ENCODE measurements at regions not wholly inside any gene's neighbourhood (a gene's known extent, or its start where the extent isn't known, plus 50 kb on each side); places are given as distances from the start of the nearest gene placed in this dataset.

DNA sequence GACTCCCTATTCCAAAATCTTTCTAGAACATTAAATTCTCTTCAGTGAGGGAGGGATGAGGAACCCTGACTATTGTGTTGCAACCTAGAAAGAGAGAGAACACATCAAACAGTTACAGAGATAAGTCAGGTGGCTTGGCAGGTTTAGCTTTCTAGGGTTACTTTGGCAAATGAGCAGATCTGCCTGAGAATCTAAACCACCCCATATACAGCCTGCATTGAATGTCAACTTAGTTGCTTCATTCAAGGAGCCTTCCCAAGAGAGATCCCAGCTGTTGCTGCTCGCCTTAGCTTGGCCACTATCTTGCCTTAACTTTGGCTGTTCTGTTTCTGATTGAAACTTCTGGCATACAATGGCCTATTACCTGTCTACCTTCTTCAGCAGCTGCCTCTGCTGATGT, 74.7 kb upstream of the TCF21 start:
- no peak overlapping the region for H3K4me3 ChIP-seq (ENCODE audit: low read length)
- H3K36me3 ChIP-seq (ENCODE audit: insufficient read depth, low read length) = no peaks in the 10 kb centered on the region
- no peaks in the 10 kb centered on the region for H4K20me1 ChIP-seq (ENCODE audit: insufficient read depth)
- TF ChIP-seq, protein P1, sequence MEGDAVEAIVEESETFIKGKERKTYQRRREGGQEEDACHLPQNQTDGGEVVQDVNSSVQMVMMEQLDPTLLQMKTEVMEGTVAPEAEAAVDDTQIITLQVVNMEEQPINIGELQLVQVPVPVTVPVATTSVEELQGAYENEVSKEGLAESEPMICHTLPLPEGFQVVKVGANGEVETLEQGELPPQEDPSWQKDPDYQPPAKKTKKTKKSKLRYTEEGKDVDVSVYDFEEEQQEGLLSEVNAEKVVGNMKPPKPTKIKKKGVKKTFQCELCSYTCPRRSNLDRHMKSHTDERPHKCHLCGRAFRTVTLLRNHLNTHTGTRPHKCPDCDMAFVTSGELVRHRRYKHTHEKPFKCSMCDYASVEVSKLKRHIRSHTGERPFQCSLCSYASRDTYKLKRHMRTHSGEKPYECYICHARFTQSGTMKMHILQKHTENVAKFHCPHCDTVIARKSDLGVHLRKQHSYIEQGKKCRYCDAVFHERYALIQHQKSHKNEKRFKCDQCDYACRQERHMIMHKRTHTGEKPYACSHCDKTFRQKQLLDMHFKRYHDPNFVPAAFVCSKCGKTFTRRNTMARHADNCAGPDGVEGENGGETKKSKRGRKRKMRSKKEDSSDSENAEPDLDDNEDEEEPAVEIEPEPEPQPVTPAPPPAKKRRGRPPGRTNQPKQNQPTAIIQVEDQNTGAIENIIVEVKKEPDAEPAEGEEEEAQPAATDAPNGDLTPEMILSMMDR (IDR thresholded peaks at IDR 0.05; ENCODE audit: poor library complexity, severe bottlenecking) = no peak
- no peak for TF ChIP-seq RAD21 (conservative IDR thresholded peaks at IDR 0.05)
- no peak for TF ChIP-seq TAF1 (IDR thresholded peaks at IDR 0.05; ENCODE audit: low read depth)
- TF ChIP-seq MXI1 (conservative IDR thresholded peaks at IDR 0.05; ENCODE audit: poor library complexity, severe bottlenecking) = no peak
- no peak for TF ChIP-seq EZH2 (IDR thresholded peaks at IDR 0.05; ENCODE audit: borderline replicate concordance, insufficient read depth, low read length, poor library complexity, severe bottlenecking)
- TF ChIP-seq POLR2AphosphoS5 (IDR thresholded peaks at IDR 0.05) = no peak
- TF ChIP-seq SMC3 (conservative IDR thresholded peaks at IDR 0.05; ENCODE audit: poor library complexity) = no peak
- TF ChIP-seq, protein P2, sequence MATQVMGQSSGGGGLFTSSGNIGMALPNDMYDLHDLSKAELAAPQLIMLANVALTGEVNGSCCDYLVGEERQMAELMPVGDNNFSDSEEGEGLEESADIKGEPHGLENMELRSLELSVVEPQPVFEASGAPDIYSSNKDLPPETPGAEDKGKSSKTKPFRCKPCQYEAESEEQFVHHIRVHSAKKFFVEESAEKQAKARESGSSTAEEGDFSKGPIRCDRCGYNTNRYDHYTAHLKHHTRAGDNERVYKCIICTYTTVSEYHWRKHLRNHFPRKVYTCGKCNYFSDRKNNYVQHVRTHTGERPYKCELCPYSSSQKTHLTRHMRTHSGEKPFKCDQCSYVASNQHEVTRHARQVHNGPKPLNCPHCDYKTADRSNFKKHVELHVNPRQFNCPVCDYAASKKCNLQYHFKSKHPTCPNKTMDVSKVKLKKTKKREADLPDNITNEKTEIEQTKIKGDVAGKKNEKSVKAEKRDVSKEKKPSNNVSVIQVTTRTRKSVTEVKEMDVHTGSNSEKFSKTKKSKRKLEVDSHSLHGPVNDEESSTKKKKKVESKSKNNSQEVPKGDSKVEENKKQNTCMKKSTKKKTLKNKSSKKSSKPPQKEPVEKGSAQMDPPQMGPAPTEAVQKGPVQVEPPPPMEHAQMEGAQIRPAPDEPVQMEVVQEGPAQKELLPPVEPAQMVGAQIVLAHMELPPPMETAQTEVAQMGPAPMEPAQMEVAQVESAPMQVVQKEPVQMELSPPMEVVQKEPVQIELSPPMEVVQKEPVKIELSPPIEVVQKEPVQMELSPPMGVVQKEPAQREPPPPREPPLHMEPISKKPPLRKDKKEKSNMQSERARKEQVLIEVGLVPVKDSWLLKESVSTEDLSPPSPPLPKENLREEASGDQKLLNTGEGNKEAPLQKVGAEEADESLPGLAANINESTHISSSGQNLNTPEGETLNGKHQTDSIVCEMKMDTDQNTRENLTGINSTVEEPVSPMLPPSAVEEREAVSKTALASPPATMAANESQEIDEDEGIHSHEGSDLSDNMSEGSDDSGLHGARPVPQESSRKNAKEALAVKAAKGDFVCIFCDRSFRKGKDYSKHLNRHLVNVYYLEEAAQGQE (IDR thresholded peaks at IDR 0.05; ENCODE audit: borderline replicate concordance) = no peak
- TF ChIP-seq EP300 (conservative IDR thresholded peaks at IDR 0.05; ENCODE audit: poor library complexity, severe bottlenecking) = no peak
- no peaks in the 10 kb centered on the region for H3K79me2 ChIP-seq (replicated peaks; ENCODE audit: insufficient read depth, low read length)
- no peaks in the 10 kb centered on the region for H3K27me3 ChIP-seq (ENCODE audit: insufficient read depth, low read depth, low read length)
- H3K9ac ChIP-seq (ENCODE audit: low read length) = no peak overlapping the region
- no peaks in the 10 kb centered on the region for H3K9me3 ChIP-seq (ENCODE audit: low read length)
- H3F3A ChIP-seq (ENCODE audit: insufficient read depth, low read length, poor library complexity, severe bottlenecking) = no peaks in the 10 kb centered on the region
- no peaks in the 10 kb centered on the region for H3K9me2 ChIP-seq (ENCODE audit: insufficient read depth, low read length)
- H2AFZ ChIP-seq (ENCODE audit: low read depth, low read length) = no peak overlapping the region
- no peak overlapping the region for H3K27ac ChIP-seq (ENCODE audit: low read length)
- no peak overlapping the region for H3K4me2 ChIP-seq (ENCODE audit: low read length)

DNA sequence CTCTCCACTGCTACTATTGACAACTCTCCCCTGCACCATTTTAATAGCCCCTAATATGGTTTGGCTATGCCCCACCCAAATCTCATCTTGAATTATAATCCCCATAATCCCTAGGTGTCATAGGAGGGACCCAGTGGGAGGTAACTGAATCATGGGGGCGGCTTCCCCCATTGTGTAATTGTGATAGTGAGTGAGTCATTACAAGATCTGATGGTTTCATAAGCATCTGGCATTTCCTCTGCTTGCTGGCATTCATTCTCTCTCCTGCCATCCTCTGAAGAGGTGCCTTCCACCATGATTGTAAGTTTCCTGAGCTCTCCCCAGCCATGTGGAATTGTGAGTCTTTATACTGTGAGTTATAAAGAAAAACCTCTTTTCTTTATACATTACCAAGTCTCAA, 74.1 kb upstream of the TCF21 start:
- H3F3A ChIP-seq (ENCODE audit: insufficient read depth, low read length, poor library complexity, severe bottlenecking) = no peaks in the 10 kb centered on the region
- no peak overlapping the region for H3K27ac ChIP-seq (ENCODE audit: low read length)
- no peak overlapping the region for H3K4me3 ChIP-seq (ENCODE audit: low read length)
- no peaks in the 10 kb centered on the region for H3K9me2 ChIP-seq (ENCODE audit: insufficient read depth, low read length)
- no peak overlapping the region for H3K9ac ChIP-seq (ENCODE audit: low read length)
- no peaks in the 10 kb centered on the region for H3K27me3 ChIP-seq (ENCODE audit: insufficient read depth, low read depth, low read length)
- H3K36me3 ChIP-seq (ENCODE audit: insufficient read depth, low read length) = no peaks in the 10 kb centered on the region
- no peaks in the 10 kb centered on the region for H3K9me3 ChIP-seq (ENCODE audit: low read length)
- H2AFZ ChIP-seq (ENCODE audit: low read depth, low read length) = no peak overlapping the region
- H4K20me1 ChIP-seq (ENCODE audit: insufficient read depth) = no peaks in the 10 kb centered on the region
- TF ChIP-seq EZH2 (IDR thresholded peaks at IDR 0.05; ENCODE audit: borderline replicate concordance, insufficient read depth, low read length, poor library complexity, severe bottlenecking) (no peak), TAF1 (IDR thresholded peaks at IDR 0.05; ENCODE audit: low read depth) (no peak), POLR2AphosphoS5 (IDR thresholded peaks at IDR 0.05) (no peak), EP300 (conservative IDR thresholded peaks at IDR 0.05; ENCODE audit: poor library complexity, severe bottlenecking) (no peak), SMC3 (conservative IDR thresholded peaks at IDR 0.05; ENCODE audit: poor library complexity) (no peak), MXI1 (conservative IDR thresholded peaks at IDR 0.05; ENCODE audit: poor library complexity, severe bottlenecking) (no peak), RAD21 (conservative IDR thresholded peaks at IDR 0.05) (no peak)
- TF ChIP-seq, protein P2 (IDR thresholded peaks at IDR 0.05; ENCODE audit: borderline replicate concordance) = no peak
- TF ChIP-seq, protein P1 (IDR thresholded peaks at IDR 0.05; ENCODE audit: poor library complexity, severe bottlenecking) = no peak
- H3K4me2 ChIP-seq (ENCODE audit: low read length) = no peak overlapping the region
- H3K79me2 ChIP-seq (replicated peaks; ENCODE audit: insufficient read depth, low read length) = no peaks in the 10 kb centered on the region

Data from neural cell (in vitro differentiated cells).